Renal pelvis (tissue), 1 donor: ENCODE measurements at regions not wholly inside any gene's neighbourhood (a gene's known extent, or its start where the extent isn't known, plus 50 kb on each side); places are given as distances from the start of the nearest gene placed in this dataset.

Experiments used
- DNase-seq: peaks from one replicate; pipeline ENCODE4 v3.0.0-alpha.2; 2013

DNA sequence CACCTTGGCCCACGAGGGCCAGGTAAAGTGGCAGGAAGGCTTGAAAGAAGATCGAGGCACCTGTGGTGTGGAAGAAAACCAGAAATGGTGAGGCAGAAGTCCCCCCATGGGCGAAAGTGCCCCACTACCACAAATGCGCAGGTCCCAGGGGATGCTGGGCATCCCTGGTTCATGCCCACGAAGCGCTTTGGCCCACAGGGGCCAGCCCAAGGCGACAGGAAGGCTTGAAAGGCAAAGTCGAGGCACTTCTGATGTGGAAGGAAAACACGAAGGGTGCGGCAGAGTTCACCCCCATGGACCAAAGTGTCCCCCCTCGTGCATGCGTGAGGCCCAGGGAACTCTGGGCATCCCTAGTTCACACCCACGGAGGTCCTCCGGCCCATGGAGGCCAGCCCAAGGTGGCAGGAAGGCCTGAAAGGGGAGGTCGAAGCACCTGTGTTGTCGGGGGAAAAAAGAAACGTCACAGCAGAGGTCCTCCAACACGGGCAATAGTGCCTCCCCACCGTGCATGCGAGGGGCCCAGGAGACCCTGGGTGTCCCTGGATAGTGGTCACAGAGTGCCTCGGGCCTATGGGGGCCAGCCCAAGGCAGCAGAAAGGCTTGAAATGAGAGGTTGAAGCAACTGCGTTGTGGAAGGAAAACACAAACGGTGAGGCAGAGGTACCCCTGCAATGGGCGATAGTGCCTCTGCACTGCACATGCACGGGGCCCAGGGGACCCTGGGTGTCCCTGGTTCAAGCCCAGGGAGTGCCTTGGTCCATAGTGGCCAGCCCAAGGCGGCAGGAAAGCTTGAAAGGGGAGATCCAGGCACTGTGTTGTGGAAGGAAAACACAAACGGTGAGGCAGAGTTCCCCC is 373.9 kb downstream of the ALG10 start:
- DNase-seq = no peak

DNA sequence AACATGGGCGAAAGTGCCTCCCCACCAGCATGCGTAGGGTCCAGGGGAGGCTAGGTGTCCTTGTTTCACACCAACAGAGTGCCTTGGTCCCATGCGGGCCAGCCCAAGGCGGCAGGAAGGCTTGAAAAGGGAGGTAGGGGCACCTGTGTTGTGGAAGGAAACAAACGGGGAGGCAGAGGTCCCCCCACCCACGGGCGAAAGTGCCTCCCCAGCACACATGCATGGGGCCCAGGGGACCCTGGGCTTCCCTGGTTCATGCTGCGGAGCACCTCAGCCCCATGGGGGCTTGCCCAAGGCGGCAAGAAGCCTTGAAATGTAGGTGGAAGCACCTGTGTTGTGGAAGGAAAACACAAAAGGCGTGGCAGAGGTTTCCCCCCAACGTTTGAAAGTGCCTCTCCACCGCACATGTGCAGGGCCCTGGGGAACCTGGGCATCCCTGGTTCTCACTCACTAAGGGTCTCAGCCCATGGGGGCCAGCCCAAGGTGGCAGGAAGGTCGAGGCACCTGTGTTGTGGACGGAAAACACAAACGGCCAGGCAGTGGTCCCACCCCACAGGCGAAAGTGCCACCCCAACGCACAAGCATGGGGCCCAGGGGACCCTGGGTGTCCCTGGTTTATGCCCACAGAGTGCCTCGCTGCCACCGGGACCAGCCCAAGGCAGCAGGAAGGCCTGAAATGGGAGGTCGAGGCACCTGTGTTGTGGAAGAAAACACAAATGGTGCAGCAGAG is 374.7 kb downstream of the ALG10 start:
- no peak for DNase-seq

DNA sequence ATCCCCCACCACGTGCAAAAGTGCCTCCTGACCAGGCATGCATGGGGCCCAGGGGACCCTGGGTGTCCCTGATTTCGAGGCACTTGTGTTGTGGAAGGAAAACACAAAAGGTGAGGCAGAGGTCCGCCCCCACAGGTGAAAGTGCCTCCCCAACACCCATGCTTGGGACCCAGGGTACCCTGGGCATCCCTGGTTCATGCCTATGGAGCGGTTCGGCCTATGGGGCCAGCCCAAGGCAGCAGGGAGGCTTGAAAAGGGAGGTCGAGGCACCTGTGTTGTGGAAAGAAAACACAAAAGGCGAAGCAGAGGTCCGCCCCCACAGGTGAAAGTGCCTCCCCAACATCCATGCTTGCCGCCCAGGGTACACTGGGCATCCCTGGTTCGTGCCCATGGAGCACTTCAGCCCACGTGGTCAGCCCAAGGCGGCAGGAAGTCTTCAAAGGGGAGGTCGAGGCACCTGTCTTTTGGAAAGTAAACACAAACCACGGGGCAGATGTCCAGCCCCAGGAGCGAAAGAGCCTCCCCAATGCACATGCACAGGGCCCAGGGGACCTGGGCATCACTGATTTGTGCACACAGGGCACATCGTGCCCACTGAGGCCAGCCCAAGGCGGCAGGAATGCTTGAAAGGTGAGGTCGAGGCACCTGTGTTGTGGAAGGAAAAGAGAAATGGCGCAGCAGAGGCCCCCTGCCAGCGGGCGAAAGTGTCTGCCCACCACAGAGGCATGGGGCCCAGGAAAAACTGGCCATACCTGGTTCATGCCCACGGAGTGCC is 375.5 kb downstream of the ALG10 start:
- no peak for DNase-seq

DNA sequence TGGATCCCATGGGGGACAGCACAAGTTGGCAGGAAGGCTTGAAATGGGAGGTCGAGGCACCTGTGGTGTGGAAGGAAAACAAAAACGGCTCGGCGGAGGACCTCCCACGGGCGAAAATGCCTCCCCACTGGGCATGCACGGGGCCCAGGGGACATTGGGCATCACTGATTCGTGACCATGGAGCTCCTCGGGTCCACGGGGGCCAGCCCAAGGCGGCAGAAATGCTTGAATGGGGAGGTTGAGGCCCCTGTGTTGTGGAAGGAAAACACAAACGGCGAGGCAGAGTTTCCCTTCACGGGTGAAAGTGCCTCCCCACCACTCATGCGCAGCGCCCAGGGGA is 376.0 kb downstream of the ALG10 start:
- no peak for DNase-seq

DNA sequence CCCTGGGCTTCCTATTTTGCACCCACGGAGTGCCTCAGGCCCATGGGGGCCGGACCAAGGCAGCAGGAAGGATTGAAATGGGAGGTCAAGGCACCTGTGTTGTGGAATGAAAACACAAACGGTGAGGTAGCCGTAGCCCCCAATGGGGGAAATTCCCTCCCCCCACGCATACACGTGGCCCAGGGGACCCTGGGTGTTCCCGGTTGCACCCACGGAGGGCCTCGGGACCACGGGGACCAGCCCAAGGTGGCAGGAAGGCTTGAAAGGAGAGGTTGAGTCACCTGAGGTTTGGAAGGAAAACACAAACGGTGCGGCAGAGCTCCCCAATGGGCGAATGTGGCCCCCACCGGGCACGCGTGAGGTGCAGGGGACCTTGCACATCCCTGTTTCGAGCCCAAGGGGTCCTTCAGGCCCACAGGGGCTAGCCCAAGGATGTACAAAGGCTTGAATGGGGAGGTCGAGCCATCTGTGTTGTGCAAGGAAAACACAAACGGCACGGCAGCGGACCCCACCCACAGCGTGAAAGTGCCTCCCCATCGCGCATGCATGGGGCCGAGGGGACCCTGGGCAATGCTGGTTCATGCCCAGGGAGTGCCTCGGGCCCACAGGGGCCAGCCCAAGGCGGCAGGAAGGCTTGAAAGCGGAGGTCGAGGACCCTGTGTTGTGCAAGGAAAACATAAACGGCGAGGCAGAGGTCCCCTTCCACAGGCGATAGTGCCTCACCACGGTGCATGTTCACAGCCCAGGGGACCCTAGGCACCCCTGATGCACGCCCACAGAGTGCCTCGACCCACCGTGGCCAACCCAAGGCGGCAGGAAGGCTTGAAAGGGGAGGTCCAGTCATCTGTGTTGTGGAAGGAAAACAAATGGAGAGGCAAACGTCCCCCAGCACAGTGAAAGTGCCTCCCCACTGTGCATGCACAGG is 376.7 kb downstream of the ALG10 start:
- DNase-seq = no peak

DNA sequence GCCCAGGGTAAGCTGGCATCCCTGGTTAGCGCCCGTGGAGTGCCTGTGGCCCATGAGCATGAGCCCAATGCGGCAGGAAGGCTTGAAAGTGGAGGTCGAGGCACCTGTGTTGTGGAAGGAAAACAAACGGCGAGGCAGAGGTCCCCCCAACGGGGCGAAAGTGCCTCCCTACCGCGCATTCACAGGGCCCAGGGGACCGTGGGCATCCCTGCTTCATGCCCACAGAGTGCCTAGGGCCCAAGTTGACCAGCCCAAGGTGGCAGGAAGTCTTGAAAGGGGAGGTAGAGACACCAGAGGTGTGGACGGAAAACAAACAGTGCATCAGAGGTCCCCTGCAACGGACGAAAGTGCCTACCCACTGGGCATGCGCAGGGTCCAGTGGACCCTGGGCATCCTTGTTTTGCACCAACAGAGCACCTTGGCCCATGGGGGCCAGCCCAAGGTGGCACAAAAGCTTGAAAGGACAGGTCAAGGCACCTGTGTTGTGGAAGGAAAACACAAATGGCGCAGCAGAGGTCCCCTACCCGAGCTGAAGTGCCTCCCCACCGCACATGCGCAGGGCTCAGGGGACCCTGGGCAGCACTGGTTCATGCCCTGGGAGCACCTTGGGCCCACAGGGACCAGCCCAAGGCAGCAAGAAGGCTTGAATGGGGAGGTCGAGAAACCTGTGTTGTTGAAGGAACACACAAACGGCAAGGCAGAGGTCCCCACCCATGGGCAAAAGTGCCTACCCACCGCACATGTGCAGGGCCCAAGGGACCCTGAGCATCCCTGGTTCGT is 377.5 kb downstream of the ALG10 start:
- no peak for DNase-seq

DNA sequence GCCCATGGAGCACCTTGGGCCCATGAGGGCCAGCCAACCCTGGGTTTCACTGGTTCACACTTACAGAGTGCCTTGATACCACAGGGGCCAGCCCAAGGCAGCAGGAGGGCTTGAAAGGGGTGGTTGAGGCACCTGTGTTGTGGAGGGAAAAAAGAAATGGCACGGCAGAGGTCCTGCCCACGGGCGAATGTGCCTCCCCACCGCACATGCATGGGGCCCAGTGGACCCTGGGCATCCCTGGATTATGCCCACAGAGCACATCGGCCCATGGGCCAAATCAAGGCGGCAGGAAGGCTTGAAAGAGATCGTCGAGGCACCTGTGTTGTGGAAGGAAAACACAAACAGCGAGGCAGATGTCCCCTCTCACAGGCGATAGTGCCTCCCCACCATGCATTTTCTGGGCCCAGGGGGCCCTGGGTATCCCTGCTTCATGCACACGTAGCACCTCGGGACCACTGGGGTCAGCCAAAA is 378.1 kb downstream of the ALG10 start:
- DNase-seq = no peak

DNA sequence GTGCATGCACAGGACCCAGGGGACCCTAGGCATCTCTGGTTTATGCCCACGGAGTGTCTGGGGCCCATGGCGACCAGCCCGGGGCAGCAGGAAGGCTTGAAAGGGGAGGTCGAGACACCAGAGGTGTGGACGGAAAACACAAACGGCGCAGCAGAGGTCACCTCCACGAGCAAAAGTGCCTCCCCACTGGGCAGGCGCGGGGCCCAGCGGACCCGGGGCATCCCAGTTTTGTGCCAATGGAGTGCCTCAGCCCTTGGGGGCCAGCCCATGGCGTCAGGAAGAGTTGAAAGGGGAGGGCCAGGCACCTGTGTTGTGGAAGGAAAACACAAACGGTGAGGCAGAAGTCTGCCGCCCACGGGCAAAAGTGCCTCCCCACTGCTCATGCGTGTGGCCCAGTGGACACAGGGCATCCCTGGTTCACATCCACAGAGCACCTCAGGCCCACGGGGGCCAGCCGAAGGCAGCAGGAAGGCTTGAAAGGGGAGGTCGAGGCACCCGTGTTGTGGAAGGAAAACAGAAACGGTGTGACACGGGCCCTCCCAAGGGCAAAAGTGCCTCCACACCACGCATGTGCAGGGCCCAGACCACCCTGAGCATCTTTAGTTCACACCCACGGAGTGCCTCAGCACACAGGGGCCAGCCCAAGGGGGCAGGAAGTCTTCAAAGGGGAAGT is 378.8 kb downstream of the ALG10 start:
- DNase-seq = no peak

DNA sequence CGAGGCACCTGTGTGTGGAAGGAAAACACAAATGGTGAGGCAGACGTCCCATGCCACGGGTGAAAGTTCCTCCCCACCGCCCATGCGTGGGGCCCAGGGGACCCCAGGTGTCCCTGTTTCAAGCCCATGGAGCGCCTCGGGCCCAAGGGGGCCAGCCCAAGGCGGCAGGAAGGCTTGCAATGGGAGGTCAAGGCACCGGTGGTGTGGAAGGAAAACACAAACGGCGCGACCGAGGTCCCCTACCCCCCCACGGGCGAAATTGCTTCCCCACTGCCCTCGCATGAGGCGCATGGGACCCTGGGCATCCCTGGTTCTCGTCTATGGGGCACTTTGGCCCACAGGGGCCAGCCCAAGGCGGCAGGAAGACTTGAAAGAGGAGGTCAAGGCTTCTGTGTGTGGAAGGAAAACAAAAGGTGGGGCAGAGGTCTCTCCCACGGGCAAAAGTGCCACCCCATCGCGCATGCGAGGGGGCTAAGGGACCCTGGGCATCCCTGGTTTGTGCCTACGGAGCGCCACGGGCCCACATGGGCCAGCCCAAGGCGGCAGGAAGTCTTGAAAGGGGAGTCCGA is 379.4 kb downstream of the ALG10 start:
- no peak for DNase-seq

DNA sequence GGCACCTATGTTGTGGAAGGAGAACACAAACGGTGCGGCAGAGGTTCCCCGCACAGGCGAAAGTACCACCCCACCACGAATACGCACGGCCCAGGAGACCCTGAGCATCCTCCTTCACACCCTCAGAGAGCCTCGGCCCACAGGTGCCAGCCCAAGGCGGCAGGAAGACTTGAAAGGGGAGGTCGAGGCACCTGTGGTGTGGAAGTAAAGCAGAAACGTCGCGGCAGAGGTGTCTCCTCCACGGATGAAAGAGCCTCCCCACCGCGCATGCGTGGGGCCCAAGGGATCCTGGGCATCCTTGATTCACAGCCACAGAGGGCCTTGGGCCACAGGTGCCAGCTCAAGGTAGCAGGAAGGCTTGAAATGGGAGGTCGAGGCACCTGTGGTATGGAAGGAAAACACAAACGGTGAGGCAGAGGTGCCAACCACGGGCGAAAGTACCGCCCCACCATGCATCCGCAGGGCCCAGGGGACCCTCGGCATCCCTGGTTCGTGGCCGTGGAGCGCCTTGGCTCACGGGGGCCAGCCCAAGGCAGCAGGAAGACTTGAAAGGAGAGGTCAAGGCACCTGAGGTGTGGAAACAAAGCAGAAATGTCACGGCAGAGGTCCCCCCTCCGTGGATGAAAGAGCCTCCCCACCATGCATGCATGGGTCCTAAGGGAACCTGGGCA is 380.1 kb downstream of the ALG10 start:
- DNase-seq = no peak

DNA sequence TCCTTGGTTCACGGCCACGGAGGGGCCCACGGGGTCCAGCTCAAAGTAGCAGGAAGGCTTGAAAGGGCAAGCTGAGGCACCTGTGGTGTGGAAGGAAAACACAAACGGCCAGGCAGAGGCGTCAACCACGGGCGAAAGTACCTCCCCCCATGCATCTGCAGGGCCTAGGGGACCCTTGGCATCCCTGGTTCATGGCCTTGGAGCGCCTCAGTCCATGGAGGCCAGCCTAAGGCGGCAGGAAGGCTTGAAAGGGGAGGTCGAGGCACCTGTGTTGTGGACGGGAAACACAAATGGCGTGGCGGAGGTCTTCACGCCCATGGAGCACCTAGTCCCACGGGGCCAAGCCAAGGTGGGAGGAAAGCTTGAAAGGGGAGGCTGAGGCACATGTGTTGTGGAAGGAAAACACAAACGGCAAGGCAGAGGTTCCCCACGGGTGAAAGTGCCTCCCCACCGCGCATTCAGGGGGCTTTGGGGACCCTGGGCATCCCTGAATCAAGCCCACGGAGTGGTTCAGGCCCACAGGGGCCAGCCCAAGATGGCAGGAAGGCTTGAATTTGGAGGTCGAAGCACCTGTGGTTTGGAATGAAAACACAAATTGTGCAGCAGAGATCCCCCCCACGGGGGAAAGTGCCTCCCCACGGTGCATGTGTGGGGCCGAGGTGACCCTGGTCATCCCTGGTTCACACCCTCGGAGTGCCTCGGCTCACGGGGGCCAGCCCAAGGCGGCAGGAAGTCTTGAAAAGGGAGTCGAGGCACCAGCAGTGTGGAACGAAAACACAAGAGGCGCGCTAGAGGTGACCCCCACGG is 380.8 kb downstream of the ALG10 start:
- no peak for DNase-seq

DNA sequence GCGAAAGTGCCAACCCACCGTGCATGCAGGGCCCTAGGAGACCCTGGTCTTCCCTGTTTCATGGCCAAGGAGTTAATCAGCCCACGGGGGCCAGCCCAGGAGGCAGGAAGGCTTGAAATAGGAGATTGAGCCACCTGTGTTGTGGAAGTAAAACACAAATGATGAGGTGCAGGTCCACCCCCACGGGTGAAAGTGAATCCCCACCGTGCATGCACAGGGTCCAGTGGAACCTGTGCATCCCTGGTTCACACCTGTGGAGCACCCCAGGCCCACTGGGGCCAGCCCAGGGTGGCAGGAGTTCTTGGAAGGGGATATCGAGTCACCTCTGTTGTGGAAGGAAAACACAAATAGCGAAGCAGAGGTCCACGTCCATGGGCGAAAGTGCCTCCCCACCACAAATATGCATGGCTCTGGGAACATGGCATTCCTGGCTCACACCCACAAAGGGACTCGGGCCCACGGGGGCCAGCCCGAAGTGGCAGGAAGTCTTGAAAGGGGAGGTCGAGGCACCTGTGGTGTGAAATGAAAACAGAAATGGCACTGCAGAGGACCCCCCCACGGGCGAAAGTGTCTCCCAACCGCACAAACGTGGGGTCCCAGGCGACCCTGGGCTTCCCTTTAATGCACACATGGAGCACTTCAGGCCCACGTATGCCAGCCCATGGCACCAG is 381.5 kb downstream of the ALG10 start:
- DNase-seq = no peak

DNA sequence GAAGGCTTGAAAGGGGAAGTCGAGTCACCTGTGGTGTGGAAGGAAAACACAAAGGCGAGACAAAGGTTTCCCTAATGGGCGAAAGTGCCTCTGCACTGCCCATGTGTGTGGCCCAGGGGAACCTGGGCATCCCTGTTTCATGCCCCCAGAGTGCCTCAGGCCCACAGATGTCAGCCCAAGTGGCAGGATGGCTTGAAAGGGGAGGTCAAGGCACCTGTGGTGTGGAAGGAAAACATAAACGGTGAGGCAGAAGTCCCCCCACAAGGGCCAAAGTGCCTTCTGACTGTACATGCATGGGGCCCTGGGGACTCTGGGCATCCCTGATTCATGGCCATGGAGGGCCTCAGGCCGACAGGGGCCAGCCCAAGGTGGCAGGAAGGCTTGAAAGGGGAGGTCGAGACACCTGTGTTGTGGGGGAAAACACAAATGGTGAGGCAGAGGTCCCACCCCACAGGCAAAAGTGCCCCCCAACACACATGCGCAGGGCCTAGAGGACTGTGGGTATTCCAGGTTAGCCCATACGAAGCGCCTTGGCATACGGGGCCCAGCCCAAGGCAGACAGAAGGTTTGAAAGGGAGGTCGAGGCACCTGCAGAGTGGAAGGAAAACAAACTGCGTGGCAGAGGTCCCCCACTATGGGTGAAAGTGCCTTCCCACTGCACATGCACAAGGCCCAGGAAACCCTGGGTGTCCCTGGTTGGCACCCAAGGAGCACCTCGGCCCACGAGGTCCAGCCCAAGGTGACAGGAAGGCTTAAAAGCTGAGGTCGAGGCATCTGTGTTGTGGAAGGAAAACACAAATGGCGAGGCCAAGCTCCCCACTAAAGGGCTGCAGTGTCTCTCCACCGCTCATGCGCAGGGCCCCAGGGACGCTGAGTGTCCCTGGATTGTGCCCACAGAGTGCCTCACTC is 382.3 kb downstream of the ALG10 start:
- DNase-seq = no peak

DNA sequence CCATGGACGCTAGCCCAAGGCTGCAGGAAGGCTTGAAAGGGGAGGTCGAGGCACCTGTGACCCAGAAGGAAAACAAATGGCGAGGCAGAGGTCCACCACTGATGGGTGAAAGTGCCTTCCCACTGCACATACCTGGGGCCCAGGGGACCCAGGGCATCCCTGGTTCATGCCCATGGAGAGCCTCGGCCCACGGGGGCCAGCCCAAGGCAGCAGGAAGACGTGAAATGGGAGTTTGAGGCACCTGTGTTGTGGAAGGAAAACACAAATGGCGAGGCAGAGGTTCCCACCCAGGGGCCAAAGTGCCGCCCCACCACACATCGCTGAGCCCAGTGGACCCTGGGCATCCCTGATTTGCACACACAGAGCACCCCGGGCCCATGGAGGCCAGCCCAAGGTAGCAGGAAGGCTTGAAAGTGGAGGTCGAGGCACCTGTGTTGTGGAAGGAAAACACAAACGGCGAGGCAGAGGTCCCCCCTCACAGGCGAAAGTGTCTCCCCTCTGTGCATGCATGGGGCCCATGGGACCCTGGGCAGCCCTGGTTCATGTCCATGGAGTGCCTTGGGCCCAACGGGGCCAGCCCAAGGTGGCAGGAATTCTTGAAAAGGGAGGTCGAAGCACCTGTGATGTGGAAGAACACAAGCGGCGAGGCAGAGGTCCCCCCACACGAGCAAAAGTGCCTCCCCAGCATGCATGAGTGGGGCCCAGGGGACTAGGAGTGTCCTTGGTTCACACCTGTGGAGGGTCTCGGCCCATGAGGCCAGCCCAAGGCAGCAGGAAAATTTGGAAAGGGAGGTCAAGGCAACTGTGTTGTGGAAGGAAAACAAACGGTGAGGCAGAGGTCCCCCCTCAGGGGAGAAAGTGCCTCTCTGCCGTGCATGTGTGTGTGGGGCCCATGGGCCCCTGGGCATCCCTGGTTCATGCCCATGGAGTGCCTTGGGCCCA is 383.3 kb downstream of the ALG10 start:
- no peak for DNase-seq

DNA sequence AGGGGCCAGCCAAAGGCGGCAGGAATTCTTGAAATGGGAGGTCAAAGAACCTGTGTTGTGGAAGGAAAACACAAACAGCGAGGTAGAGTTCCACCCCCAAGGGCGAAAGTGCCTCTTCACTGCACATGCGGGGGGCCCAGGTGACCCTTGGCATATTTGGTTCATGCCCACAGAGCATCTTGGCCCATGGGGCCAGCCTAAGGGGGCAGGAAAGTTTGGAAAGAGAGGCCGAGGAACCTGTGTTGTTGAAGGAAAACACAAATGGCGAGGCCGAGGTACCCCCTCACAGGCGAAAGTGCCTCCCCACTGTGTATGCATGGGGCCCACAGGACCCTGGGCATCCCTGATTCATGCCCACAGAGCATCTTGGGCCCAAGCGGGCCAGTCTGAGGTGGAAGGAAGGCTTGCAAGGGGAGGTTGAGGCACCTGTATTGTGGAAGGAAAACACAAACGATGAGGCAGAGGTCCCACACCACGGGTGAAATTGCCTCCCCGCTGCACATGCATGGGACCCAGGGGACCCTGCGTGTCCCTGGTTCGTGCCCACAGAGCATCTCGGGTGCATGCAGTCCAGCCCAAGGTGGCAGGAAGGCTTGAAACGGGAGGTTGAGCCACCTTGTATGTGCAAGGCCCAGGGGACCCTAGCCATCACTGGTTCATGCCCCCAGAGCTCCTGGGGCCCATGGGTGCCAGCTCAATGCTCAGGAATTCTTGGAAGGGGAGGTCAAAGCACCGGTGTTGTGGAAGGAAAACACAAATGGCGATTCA is 384.1 kb downstream of the ALG10 start:
- no peak for DNase-seq
